ENCODE measurements at regions not wholly inside any gene's neighbourhood (a gene's known extent, or its start where the extent isn't known, plus 50 kb on each side); places are given as distances from the start of the nearest gene placed in this dataset.
"Not testable (repeated sequence)": the region's sequence is repeated elsewhere in the genome, so short reads cannot be mapped to it uniquely, and the experiment has no call there.

DNA sequence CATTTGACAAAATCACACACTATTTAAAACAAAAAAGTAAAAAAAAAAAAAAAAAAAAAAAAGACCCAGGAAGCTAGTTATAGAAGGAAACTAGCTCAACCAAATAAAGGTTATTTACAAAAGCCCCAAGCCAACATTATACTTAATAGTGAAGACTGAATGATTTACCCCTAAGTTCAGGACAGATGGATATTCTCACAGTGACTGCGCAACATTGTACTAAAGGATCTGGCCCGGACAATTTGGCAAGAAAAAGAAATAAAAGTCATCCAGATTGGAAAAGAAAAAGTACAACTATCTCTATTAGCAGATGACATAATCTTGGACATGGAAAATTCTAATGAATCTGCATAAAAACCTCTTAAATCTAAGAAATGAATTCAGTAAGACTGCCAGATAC, 936.0 kb upstream of the ADAMTS5 start:
- H3K9me3 Mint-ChIP-seq; DNase-seq; H3K36me3 Mint-ChIP-seq; H3K4me1 Mint-ChIP-seq; H3K4me3 Mint-ChIP-seq; H3K27me3 Mint-ChIP-seq; POLR2A ChIA-PET; ATAC-seq (ENCODE audit: low read depth); H3K27ac Mint-ChIP-seq: not testable (repeated sequence)

DNA sequence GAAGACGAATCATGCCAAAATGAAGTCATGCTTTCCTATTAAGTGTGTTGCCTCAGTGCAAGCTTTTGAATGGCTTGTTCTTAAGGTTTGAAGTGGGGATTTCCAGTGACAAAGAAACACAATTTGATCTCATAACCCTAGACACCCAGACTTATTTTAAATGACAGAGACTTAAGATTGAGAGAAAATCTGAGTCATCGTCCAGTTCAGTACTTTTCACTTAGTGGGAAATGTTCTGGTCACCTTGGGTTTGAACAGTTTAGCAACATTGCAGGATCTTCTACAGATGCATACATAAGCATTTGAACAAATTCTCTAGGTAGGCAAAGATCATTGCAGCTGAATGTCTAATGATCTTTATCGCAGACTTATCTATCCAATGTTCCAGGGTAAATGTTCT, 926.7 kb upstream of the ADAMTS5 start:
- H3K36me3 Mint-ChIP-seq; H3K4me3 Mint-ChIP-seq; H3K9me3 Mint-ChIP-seq; H3K27me3 Mint-ChIP-seq; H3K27ac Mint-ChIP-seq; ATAC-seq (ENCODE audit: low read depth); POLR2A ChIA-PET; H3K4me1 Mint-ChIP-seq; DNase-seq: not testable (repeated sequence)

DNA sequence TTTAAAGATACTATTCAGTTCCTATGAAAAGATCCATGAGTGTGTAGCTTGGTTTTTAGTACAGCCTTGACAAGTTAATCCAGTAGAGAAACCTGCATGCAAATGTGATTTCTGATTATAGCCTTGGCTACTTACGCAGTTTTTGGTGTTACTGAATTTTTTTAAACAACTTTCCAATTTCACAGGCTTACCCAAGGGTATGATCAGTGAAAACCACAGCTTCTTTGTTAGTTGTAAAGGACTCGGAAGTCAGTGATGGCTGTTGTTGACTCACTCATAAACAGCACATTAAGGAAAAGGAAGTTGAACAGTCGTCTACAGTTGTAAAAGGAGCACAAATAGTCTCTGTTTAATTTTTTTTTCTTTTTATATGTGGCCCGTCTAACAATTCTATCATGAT, 924.6 kb upstream of the ADAMTS5 start:
- POLR2A ChIA-PET; H3K9me3 Mint-ChIP-seq; H3K36me3 Mint-ChIP-seq; H3K27me3 Mint-ChIP-seq; H3K27ac Mint-ChIP-seq; DNase-seq; H3K4me1 Mint-ChIP-seq; H3K4me3 Mint-ChIP-seq; ATAC-seq (ENCODE audit: low read depth): not testable (repeated sequence)

DNA sequence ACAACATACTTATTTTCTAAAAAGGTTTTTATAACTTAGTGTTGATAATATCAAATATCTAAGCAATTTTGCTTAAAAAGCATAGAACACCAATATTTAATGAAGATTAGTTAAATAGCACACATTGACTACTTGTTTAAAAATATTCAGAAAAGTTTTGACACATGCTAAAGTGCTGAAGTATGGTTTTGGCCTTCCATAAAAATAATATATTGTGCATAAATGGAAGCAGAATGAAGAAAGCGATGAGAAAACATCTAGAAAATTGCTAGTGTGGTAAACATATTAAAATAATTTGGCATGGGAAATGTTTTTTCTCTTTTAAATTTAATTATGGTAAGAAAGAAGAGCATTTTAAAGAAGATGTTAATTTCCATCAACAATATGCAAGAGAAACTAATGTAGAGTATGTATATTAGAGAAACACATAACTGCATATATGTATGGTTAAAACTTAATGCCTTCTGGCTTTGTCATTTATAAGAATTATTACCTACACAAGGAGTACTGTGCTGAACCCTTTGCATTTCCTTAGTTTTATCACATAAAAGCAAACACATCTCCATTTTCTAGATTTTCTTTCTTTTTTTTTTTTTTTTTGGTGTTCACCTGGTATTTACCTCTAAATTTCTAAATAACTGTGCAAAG, 921.0 kb upstream of the ADAMTS5 start:
- H3K4me3 Mint-ChIP-seq; H3K27ac Mint-ChIP-seq; H3K4me1 Mint-ChIP-seq; H3K9me3 Mint-ChIP-seq; ATAC-seq (ENCODE audit: low read depth); H3K36me3 Mint-ChIP-seq; POLR2A ChIA-PET; H3K27me3 Mint-ChIP-seq; DNase-seq: not testable (repeated sequence)

DNA sequence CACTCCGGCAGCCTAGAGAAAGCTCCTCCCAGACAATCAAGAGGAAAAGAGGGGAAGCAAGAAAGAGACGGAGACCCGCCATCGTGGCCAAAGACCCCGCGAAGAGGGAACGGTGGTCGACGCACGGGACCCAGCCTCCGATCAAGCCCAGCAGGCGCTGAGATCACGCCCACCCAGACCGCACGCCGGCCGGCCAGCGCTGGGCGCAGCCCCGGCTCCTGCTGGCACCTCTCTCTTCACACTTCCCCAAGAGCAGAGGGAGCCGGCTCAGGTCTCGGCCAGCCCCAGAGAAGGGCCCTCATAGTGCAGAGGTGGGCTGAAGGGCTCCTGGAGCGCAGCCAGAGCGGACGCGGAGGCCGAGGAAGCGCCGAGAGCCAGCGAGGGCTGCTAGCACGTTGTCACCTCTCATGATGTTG, 918.4 kb upstream of the ADAMTS5 start:
- peaks cover 3% of the 10 kb centered on the region for H3K9me3 Mint-ChIP-seq
- no peak overlapping the region for H3K27ac Mint-ChIP-seq
- H3K36me3 Mint-ChIP-seq, result no peaks in the 10 kb centered on the region
- ATAC-seq (ENCODE audit: low read depth) (no peak), DNase-seq (no peak)
- no peaks in the 10 kb centered on the region for H3K27me3 Mint-ChIP-seq
- POLR2A ChIA-PET, result no interaction called here
- no peak overlapping the region for H3K4me3 Mint-ChIP-seq
- no peaks in the 10 kb centered on the region for H3K4me1 Mint-ChIP-seq

DNA sequence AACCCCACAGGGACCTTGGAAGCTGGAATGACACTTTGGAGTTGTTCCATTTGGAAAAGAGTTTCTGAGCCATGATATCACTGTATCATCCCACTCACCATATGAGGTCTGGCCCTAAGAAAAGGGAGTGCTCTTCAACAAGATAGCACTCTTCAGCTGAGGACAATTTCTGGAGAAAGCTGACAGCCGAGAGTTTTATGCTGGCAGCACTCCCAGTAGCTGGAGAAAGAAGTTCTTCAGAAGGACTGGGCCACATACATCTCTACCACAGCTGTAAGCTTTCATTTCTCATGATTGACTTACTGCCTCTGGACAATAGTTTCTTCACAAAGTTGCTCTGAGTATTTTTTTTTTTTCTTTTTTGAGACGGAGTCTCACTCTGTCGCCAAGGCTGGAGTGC, 914.4 kb upstream of the ADAMTS5 start:
- H3K4me1 Mint-ChIP-seq; H3K36me3 Mint-ChIP-seq; H3K9me3 Mint-ChIP-seq; ATAC-seq (ENCODE audit: low read depth); H3K27ac Mint-ChIP-seq; DNase-seq; POLR2A ChIA-PET; H3K27me3 Mint-ChIP-seq; H3K4me3 Mint-ChIP-seq: not testable (repeated sequence)

DNA sequence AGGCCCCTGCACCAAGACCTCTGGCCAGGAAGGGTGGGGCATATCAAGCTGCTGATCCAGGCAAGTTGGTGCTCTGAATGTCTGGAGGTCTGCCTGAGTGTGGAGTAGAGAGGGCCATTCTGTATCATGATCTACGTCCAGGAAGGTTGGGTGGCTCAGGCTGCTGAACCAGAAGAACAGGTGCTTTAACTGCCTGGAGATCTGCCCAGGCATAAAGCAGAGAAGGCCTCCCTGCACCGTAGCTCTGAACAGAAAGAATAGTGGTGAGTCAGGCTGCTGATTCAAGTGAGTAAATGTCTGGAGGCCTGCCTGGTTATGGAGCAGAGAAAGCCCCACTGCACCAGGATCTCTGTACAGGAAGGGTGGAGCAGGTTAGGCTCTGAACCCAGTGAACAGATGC, 905.5 kb upstream of the ADAMTS5 start:
- H3K27ac Mint-ChIP-seq; H3K4me1 Mint-ChIP-seq; ATAC-seq (ENCODE audit: low read depth); H3K4me3 Mint-ChIP-seq; H3K36me3 Mint-ChIP-seq; H3K27me3 Mint-ChIP-seq; POLR2A ChIA-PET; H3K9me3 Mint-ChIP-seq; DNase-seq: not testable (repeated sequence)

DNA sequence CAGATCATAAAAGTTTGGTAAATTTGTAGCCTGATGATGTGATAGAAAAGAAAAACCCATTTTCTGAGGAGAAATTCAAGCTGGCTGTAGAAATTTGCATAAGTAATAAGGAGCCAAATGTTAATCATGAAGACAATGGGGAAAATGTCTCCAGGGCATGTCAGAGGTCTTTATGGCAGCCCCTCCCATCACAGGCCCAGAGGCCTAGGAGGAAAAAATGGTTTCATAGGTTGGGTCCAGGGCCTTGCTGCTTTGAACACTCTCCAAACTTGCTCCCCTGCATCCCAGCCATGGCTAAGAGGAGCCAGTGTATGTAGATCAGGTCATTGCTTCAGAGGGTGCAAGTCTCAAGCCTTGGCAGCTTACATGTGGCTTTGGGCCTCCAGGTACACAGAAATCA, 903.9 kb upstream of the ADAMTS5 start:
- H3K4me1 Mint-ChIP-seq; H3K27me3 Mint-ChIP-seq; H3K36me3 Mint-ChIP-seq; DNase-seq; H3K27ac Mint-ChIP-seq; H3K4me3 Mint-ChIP-seq; POLR2A ChIA-PET; ATAC-seq (ENCODE audit: low read depth); H3K9me3 Mint-ChIP-seq: not testable (repeated sequence)

DNA sequence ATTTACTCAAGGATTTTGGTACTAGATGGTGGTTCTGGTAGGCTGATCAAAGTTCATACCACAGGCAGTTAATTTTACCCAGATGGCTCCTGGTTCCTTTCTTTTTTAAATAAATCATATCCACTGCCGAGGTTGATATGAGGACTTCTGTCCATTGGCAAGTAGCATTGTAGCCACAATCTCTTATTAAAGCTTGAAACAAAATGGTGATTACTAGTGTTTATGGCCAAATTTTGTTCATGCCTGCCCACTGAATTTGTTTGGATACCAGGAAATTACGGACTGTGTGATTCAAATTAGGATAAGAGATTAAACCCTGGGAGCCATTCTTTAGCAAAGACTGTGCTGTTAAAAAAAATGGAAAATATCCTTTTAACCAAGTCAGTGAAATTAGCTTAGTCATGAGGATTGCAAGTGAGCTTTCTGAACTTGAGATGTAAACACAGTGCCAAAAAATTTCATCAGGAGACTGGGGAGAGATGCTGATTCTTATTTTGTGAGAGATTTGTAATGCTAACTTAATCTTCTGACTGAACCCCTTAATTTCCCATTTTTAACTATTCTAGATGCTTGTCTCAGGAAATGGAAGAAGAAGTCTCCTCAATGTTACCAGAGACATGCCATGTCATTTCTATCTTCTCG, 893.5 kb upstream of the ADAMTS5 start:
- not testable (repeated sequence) for H3K27me3 Mint-ChIP-seq

DNA sequence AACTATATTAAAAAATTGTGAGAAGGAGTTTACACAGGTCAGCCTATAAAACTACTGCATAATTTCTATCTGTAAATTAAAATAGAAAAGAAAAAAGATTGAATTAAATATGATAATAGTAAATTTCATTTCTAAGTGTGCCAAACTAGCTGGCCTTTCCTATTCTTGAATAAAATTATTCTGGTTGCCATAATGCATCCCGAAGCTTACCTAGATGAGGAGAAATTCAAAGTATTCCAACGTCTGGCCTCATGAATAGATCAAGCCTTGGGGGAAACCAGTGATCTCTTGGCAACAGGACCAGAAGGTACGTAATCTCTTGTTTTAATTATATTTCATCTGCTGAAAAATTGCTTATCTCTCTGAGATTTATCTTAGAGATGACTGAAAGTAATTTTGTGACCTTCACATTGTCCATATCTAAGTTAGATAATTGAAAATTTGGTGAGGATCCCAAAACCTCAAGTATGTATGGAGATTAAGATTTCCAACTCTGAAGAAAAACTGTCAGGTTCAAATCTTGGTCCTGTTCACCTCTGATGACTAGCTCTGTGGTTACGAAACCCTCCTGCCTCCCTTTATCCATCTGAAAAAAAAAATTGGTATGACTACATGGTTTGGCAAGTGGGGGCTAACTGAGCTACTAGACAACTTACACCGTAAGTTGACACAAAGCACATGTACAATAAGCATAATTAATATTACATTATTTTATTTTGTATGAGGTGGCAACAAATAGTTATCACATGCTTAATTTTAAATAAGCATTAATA, 891.4 kb upstream of the ADAMTS5 start:
- H3K27me3 Mint-ChIP-seq; DNase-seq; POLR2A ChIA-PET; H3K4me3 Mint-ChIP-seq; H3K27ac Mint-ChIP-seq; H3K9me3 Mint-ChIP-seq; H3K4me1 Mint-ChIP-seq; ATAC-seq (ENCODE audit: low read depth); H3K36me3 Mint-ChIP-seq: not testable (repeated sequence)

More for the DNA sequence above, 893.5 kb upstream of the ADAMTS5 start:
- H3K27ac Mint-ChIP-seq; ATAC-seq (ENCODE audit: low read depth); H3K36me3 Mint-ChIP-seq; H3K9me3 Mint-ChIP-seq; DNase-seq; POLR2A ChIA-PET; H3K4me3 Mint-ChIP-seq; H3K4me1 Mint-ChIP-seq: not testable (repeated sequence)

DNA sequence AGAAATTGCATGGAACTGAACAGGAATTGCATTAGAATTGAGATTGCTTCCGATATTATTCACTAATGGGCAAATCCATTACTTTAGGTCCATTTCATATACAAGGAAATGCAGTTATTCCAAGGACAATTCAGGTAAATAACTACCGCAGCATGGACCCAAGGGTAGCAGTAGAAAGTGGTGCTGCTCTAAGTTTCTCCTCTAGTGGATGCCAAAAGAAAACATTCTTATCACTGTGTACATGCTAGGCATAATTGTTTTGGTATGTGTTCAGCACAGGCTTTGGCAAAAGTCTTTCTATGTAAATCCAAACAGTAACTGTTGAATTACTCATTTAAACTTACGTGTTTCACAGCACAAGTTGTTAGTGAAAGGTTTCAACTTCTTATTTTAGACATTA, 890.1 kb upstream of the ADAMTS5 start:
- H3K36me3 Mint-ChIP-seq; POLR2A ChIA-PET; ATAC-seq (ENCODE audit: low read depth); DNase-seq; H3K4me1 Mint-ChIP-seq; H3K27me3 Mint-ChIP-seq; H3K9me3 Mint-ChIP-seq; H3K4me3 Mint-ChIP-seq; H3K27ac Mint-ChIP-seq: not testable (repeated sequence)

DNA sequence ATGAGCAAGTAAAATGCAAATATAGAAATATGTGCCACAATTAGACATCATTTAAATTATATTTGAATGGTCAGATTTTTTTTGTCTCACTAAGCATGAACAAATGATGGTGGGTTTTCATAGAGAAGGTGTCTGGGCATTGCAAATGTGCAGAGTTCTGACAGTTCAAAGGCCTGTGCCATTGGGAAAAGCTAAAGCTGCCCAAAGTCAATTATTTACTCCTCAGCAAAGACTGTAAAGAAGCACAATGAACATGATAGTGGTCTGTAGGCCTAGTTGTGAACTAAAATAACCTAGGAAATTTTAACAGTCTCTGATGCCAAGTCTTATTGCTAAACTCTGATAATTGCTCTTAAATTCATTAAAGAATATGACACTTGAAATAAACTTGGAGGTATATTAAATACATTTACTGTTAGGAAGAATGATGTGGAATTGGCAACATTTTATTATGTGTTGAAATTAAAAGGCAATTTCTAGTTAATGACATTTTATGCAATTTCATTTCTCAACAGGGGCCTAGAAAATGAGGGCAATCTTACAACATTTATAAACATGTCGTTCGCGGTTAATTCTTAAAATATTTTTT, 874.3 kb upstream of the ADAMTS5 start:
- no peaks in the 10 kb centered on the region for H3K27me3 Mint-ChIP-seq
- no peak for ATAC-seq (ENCODE audit: low read depth)
- POLR2A ChIA-PET, result no interaction called here
- no peaks in the 10 kb centered on the region for H3K36me3 Mint-ChIP-seq
- H3K9me3 Mint-ChIP-seq, result peaks cover 1% of the 10 kb centered on the region
- no peak overlapping the region for H3K4me3 Mint-ChIP-seq
- no peak overlapping the region for H3K27ac Mint-ChIP-seq
- no peak for DNase-seq
- no peaks in the 10 kb centered on the region for H3K4me1 Mint-ChIP-seq

DNA sequence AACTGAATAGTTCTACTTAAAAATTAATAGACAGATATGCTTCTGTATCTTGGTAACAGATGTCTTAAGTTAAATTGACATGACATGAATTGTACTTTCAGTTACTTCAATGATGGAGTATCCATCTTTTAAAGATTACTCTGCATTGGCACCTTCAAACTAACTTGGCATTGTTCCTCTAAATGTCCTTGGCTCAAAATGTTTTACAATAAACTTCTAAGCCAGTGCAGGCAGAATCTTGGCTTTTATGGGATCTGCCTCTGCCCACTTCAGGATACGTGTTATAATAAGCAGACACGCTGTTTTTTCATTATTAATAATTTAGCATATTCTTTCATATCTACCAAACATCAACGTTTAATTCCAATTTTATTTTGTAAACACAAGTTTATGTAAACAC, 873.4 kb upstream of the ADAMTS5 start:
- ATAC-seq (ENCODE audit: low read depth) (no peak), DNase-seq (no peak)
- H3K27me3 Mint-ChIP-seq, result no peaks in the 10 kb centered on the region
- no peak overlapping the region for H3K4me3 Mint-ChIP-seq
- POLR2A ChIA-PET, result no interaction called here
- H3K27ac Mint-ChIP-seq, result no peak overlapping the region
- no peaks in the 10 kb centered on the region for H3K4me1 Mint-ChIP-seq
- peaks cover 1% of the 10 kb centered on the region for H3K9me3 Mint-ChIP-seq
- H3K36me3 Mint-ChIP-seq, result no peaks in the 10 kb centered on the region
